WTC11 (cell line): ENCODE measurements at regions not wholly inside any gene's neighbourhood (a gene's known extent, or its start where the extent isn't known, plus 50 kb on each side); places are given as distances from the start of the nearest gene placed in this dataset.

ENCODE experiments used
- ATF1 ChIP-seq: sonication (generic); formaldehyde crosslinking; IDR thresholded peaks from 2 replicates; pipeline ENCODE4 v1.8.1; 2023; ENCODE audit warnings: mild to moderate bottlenecking, moderate library complexity, missing genetic modification reagents
- ATF2 ChIP-seq: sonication (generic); formaldehyde crosslinking; IDR thresholded peaks from 2 replicates; pipeline ENCODE4 v1.8.1; 2022; ENCODE audit warnings: low read depth, missing genetic modification reagents, borderline replicate concordance
- ATF6 ChIP-seq: sonication (generic); formaldehyde crosslinking; IDR thresholded peaks from 2 replicates; pipeline ENCODE4 v1.8.1; 2023; ENCODE audit warnings: mild to moderate bottlenecking, missing genetic modification reagents
- CTCF ChIP-seq: fragments of 200-600 bp; IDR thresholded peaks from 2 replicates; pipeline ENCODE4 v1.8.0; 2022; ENCODE audit warnings: antibody characterized with exemption
- GTF2I ChIP-seq: fragments of 250-450 bp; sonication (Bioruptor Pico); conservative IDR thresholded peaks from 2 replicates; pipeline ENCODE4 v1.4.0; 2021; ENCODE audit warnings: mild to moderate bottlenecking
- IRF1 ChIP-seq: sonication (generic); formaldehyde crosslinking; IDR thresholded peaks from 2 replicates; pipeline ENCODE4 v1.8.0; 2023; ENCODE audit warnings: missing genetic modification reagents
- JUN ChIP-seq: sonication (generic); formaldehyde crosslinking; IDR thresholded peaks from 2 replicates; pipeline ENCODE4 v1.8.0; 2023; ENCODE audit warnings: mild to moderate bottlenecking, missing genetic modification reagents
- MAX ChIP-seq: sonication (generic); formaldehyde crosslinking; IDR thresholded peaks from 2 replicates; pipeline ENCODE4 v1.8.0; 2022; ENCODE audit warnings: mild to moderate bottlenecking, missing genetic modification reagents
- NFYB ChIP-seq: sonication (generic); formaldehyde crosslinking; conservative IDR thresholded peaks from 2 replicates; pipeline ENCODE4 v1.8.0; 2022; ENCODE audit warnings: low read depth, missing genetic modification reagents
- NR3C1 ChIP-seq: sonication (generic); formaldehyde crosslinking; conservative IDR thresholded peaks from 2 replicates; pipeline ENCODE4 v1.8.1; 2023; ENCODE audit warnings: low read depth, mild to moderate bottlenecking, missing genetic modification reagents
- PRRX2 ChIP-seq: fragments of 250-450 bp; sonication (Bioruptor Pico); IDR thresholded peaks from 2 replicates; pipeline ENCODE4 v1.8.0; 2021; ENCODE audit warnings: mild to moderate bottlenecking
- SP1 ChIP-seq: sonication (generic); formaldehyde crosslinking; conservative IDR thresholded peaks from 2 replicates; pipeline ENCODE4 v1.8.1; 2022; ENCODE audit warnings: missing genetic modification reagents
- USF1 ChIP-seq: sonication (generic); formaldehyde crosslinking; IDR thresholded peaks from 2 replicates; pipeline ENCODE4 v1.8.0; 2022; ENCODE audit warnings: mild to moderate bottlenecking, missing genetic modification reagents
- ZNF423 ChIP-seq: fragments of 250-450 bp; sonication (Bioruptor Pico); IDR thresholded peaks from 2 replicates; pipeline ENCODE4 v2.1.2; 2022; ENCODE audit warnings: mild to moderate bottlenecking, moderate library complexity

- TF ChIP-seq ATF2 (CRISPR knock-in tag) (no peak), CTCF (no peak), ZNF423 (CRISPR knock-in tag) (no peak), ATF1 (no peak), USF1 (CRISPR knock-in tag) (no peak), JUN (CRISPR knock-in tag) (no peak), SP1 (CRISPR knock-in tag) (no peak), ATF6 (CRISPR knock-in tag) (no peak), PRRX2 (no peak), MAX (CRISPR knock-in tag) (no peak), NR3C1 (CRISPR knock-in tag) (no peak), NFYB (no peak), IRF1 (CRISPR knock-in tag) (no peak), GTF2I (CRISPR knock-in tag) (no peak)
Measured at GRCh38 chr2:4732560-4732959, 959.6 kb upstream of the SOX11 start.
